H1 (cell line): ENCODE measurements at regions not wholly inside any gene's neighbourhood (a gene's known extent, or its start where the extent isn't known, plus 50 kb on each side); places are given as distances from the start of the nearest gene placed in this dataset.

ENCODE experiments used
- BACH1 ChIP-seq: IDR thresholded peaks from 2 replicates; pipeline ENCODE4 v1.6.1; 2012; ENCODE audit warnings: low read length, improper control_type of control experiment
- BRCA1 ChIP-seq: IDR thresholded peaks from 2 replicates; pipeline ENCODE4 v1.6.1; 2012; ENCODE audit warnings: low read depth, low read length, improper control_type of control experiment
- CBX8 ChIP-seq: fragments of 300-800, 300-1000 bp; sonication (generic); IDR thresholded peaks from 2 replicates; pipeline ENCODE4 v1.7.1; 2016; ENCODE audit warnings: low read depth, low read length, borderline replicate concordance
- CEBPB ChIP-seq: IDR thresholded peaks from 2 replicates; pipeline ENCODE4 v1.6.1; 2012; ENCODE audit warnings: low read depth, low read length
- POLR2A ChIP-seq, 2 experiments: IDR thresholded peaks; 1 replicate in 1 of 2; 2 replicates in 1 of 2; pipeline ENCODE4 v1.6.1; 2011; ENCODE audit warnings: low read depth in 2 of 2, low read length in 2 of 2, mild to moderate bottlenecking in 2 of 2; ENCODE audit errors: control extremely low read depth in 1 of 2
- TF ChIP-seq, protein P1 (sequence below): IDR thresholded peaks from 2 replicates; pipeline ENCODE4 v1.6.1; 2012; ENCODE audit warnings: low read length, inconsistent platforms

DNA sequence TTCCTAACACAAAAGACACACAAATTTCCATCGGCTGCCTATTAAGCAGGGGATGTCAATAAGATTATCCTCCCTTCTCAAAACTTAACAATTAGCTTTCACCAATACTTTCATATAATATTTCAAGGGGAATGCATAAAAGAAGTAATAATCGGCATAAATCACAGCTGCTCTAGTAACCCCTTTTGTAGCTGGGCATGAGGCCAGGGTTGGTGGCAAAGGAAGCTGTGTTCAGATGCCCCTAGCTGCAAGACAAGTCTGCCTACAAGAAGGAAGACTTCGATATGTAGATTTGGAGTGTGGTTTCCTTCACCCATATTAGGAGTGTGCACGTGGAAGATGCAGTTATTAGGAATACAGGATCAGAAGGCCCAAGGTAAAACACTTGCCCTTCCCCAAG lies 156.9 kb upstream of the SSTR4 start (continued):
- no peak for TF ChIP-seq CEBPB
- no peak for TF ChIP-seq CBX8
- TF ChIP-seq BRCA1, result no peak
- TF ChIP-seq POLR2A (IDR thresholded peaks at IDR 0.05; ENCODE audit: control extremely low read depth in 1 of 2, low read depth in 2 of 2, low read length in 2 of 2), result no peak
- TF ChIP-seq BACH1, result no peak
- TF ChIP-seq, protein P1, sequence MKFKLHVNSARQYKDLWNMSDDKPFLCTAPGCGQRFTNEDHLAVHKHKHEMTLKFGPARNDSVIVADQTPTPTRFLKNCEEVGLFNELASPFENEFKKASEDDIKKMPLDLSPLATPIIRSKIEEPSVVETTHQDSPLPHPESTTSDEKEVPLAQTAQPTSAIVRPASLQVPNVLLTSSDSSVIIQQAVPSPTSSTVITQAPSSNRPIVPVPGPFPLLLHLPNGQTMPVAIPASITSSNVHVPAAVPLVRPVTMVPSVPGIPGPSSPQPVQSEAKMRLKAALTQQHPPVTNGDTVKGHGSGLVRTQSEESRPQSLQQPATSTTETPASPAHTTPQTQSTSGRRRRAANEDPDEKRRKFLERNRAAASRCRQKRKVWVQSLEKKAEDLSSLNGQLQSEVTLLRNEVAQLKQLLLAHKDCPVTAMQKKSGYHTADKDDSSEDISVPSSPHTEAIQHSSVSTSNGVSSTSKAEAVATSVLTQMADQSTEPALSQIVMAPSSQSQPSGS, result no peak
